HG03442 (cell line): ENCODE measurements at regions not wholly inside any gene's neighbourhood (a gene's known extent, or its start where the extent isn't known, plus 50 kb on each side); places are given as distances from the start of the nearest gene placed in this dataset.

Experiments
- ATAC-seq: cut with Tn5 transposase; IDR thresholded peaks from one replicate; pipeline ENCODE4 v1.9.1; 2021; ENCODE audit warnings: mild to moderate bottlenecking, moderate library complexity; ENCODE audit not compliant: unreplicated experiment

GRCh38 chr2:145260081-145260480, 740.2 kb upstream of the ZEB2 start:
- ATAC-seq = no peak

GRCh38 chr2:145258903-145259579, 739.1 kb upstream of the ZEB2 start:
- ATAC-seq = no peak

DNA sequence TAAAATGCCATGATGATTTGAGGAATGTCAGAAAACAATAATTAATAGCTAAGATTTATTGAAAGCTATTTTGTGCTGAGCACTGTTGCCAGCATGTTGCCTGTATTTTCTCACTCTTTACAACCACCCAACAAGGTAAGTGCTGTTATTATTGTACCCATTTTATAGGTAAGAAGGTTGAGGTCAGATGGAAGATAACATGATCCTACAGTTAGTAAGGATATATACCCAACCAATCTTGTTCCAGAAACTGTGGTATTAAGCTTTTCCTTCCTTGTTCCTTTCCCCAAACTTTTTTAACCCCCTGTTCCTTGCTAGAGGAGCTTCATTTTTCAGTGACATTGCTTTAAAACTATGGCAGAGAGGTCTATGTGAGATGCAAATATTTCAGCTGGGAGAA, 738.0 kb upstream of the ZEB2 start:
- ATAC-seq = no peak

GRCh38 chr2:145256551-145256950, 736.6 kb upstream of the ZEB2 start:
- no peak for ATAC-seq

DNA sequence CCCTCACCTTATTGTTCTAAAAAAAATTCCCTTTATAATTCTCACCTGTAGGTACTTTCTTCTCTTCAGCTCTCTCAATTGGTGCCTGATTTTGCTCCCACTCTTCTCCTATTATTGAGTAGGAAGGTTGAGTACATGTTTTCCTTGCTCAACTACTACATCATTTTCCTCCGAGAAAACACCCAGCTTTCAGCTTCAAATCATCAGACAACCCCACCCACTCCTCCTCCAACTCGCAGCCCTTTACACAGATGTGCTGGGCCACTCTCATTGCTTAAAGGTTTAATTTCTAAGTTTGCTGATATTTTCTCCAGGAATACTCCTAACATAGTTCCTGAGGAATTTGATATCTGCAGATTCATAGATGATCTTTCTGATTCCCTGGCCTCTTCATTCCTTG, 734.4 kb upstream of the ZEB2 start:
- ATAC-seq = no peak

- no peak for ATAC-seq
Observed at GRCh38 chr2:145253492-145253891, 733.6 kb upstream of the ZEB2 start.

GRCh38 chr2:145245268-145245870, 725.5 kb upstream of the ZEB2 start:
- ATAC-seq = no peak

DNA sequence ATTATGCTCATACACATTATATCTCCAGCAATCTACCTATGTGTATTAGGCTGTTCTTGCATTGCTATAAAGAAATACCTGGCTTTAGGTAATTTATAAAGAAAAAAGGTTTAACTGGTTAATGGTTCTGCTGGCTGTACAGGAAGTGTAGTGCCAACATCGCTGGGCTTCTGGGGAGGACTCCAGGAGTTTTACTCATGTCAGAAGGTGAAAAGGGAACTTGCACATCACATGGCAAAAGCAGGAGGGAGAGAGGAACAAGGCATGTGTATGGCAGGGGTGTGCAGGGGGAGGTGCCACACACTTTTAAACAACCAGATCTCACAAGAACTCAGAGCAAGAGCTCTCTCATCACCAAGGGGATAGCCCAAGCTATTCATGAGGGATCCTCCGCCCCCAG, 715.4 kb upstream of the ZEB2 start:
- no peak for ATAC-seq

GRCh38 chr2:145230546-145230945, 710.6 kb upstream of the ZEB2 start:
- no peak for ATAC-seq

DNA sequence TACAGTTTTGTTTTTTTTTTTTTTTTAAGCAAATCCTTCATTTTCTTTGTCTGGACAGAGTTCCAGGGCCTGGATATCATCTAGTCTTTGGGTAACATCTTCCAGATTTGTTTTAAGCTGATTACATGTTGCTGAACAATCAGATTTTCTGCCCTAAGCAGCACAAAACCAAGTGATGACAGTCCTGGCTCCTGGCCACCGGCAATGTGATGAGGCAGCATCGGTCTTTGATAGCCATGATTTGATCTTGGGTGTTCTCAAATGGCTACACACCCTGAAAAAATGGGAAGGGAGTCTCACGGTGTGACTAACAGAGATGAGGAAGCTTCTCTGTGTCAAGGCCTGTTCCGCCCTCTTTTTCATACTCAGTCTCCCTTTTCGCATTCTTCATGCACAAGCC, 708.6 kb upstream of the ZEB2 start:
- no peak for ATAC-seq

GRCh38 chr2:145226901-145227300, 707.0 kb upstream of the ZEB2 start:
- no peak for ATAC-seq

DNA sequence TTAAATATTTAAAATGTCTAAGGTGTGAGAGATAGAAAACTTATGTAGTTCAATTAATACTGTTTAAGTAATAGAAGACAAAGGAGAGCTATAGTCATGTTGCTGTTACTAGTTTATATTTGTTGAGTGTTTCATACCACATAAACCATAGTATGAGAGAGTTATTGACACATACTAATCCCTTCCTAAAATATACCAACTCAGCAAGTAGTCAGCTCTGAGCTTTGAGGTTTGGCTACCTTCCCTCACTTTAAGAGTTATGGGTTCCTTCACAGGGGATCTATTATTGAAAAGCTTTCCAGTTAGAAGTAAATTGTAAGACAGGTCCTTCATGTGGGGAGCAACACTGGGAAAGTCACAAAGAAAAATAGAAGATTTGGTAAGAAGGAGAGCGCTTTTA, 701.6 kb upstream of the ZEB2 start:
- ATAC-seq = no peak

GRCh38 chr2:145221032-145221431, 701.1 kb upstream of the ZEB2 start:
- ATAC-seq = no peak

- no peak for ATAC-seq
Observed at GRCh38 chr2:145220496-145220895, 700.6 kb upstream of the ZEB2 start.

DNA sequence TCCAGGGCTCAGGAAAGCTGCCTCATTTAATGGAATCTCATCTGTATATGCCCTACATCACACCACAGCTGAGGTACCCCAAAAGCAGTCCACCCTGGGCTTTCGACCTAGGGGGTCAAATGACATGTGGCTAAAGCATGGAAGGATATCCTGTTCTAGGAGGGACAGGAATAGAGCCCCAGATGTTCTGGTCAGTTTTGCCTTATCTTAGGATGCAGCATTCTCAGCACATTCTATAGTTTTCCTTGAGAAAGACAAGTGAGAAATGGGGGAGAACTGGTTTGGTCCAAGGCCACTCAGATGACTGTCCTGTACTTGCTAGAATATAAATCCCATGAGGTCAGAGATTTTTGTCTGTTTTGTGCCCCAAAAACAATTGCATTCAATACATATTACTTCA, 688.0 kb upstream of the ZEB2 start:
- no peak for ATAC-seq

DNA sequence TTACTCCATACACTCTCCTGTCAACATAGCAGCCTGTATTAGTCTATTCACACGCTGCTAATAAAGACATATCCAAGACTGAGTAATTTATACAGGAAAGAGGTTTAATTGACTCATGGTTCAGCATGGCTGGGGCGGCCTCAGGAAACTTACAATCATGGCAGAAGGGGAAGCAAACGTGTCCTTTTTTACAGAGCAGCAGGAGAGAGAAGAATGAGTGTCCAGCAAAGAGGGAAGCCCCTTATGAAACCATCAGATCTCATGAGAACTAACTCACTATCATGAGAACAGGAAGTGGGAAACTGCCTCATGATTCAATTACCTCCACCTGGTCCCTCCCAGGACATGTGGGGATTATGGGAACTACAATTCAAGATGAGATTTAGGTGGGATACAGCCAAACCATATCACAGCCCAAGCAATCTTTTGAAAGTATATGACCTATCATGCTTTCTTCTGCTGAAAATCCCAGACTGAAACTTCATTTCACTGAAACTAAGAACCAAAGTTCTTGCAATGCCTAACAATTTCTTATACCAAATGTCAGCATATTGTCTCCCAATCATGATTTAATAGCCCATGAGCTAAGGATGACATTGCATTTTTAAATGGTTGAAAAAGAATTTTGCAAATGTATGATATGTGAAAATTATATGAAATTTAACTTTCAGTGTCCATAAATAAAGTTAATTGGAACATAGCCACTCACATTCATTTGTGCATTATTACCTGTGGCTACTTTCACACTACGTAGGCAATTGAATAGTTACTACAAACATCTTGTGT, 686.8 kb upstream of the ZEB2 start:
- no peak for ATAC-seq

GRCh38 chr2:145203891-145204290, 684.0 kb upstream of the ZEB2 start:
- ATAC-seq = no peak

- no peak for ATAC-seq
Observed at GRCh38 chr2:145199827-145200706, 680.1 kb upstream of the ZEB2 start.

- no peak for ATAC-seq
Observed at GRCh38 chr2:145199042-145199441, 679.1 kb upstream of the ZEB2 start.

GRCh38 chr2:145198555-145198954, 678.6 kb upstream of the ZEB2 start:
- no peak for ATAC-seq

- no peak for ATAC-seq
Observed at GRCh38 chr2:145197944-145198343, 678.0 kb upstream of the ZEB2 start.
